ENCODE measurements at regions not wholly inside any gene's neighbourhood (a gene's known extent, or its start where the extent isn't known, plus 50 kb on each side); places are given as distances from the start of the nearest gene placed in this dataset.

DNA sequence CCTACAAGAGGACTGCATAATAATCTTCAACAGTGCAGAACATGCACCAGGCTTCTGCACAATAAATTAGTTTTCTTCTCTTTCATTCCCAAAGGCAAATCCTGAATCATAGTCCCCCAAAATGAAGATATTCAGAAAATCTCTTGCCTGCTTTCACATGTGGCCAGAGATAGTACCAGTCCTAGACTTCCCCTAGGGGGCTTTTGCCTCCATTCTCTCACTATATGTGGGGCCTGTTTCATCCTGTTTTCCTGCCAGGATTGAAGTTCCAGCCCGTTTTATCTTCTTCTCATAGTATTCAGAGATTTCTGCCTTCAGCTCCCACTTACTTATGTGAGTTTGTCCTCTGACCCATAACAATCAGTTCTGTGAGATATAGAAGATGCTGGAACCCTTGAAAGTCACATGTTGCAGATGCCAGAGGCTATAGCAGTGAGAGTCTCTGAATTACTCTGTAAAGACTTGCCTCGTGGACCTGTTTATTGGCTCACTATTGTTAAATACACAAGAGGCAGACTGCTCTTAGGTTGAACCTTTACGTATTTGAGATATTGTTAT, 421.9 kb upstream of the PCDH9 start:
- H3K27me3 ChIP-seq (ENCODE audit: control insufficient read depth, insufficient read depth, low read length, poor library complexity, severe bottlenecking): no peaks in the 10 kb centered on the region
- no peaks in the 10 kb centered on the region for H3K36me3 ChIP-seq (ENCODE audit: control insufficient read depth, insufficient read depth, low read length)
- H3K4me1 ChIP-seq (ENCODE audit: control insufficient read depth, insufficient read depth, low read length): no peaks in the 10 kb centered on the region
- H3K27ac ChIP-seq (ENCODE audit: insufficient read depth, low read depth, low read length, poor library complexity, severe bottlenecking): no peak overlapping the region
- no peaks in the 10 kb centered on the region for H3K9me3 ChIP-seq (ENCODE audit: control insufficient read depth, low read length)
- H3K4me3 ChIP-seq (ENCODE audit: insufficient read depth, low read depth, low read length): no peak overlapping the region
- WGBS, 2 experiments: 85 to 94% methylated on average over 2 to 3 of the region's 3 CpGs

DNA sequence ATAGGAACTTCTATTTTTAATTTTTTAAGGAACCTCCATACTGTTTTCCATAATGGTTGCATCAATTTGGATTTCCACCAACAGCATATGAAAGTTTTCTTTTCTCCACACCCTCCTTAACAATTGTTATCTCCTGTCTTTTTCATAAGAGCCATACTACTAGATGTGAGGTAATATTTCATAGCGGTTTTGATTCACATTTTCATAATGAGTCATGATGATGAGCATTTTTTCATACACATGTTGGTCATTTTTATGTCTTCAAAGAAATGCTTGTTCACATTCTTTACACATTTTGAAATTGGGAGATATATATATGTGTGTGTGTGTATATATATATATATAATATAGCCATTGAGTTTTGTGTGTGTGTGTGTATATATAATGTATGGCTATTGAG, 420.3 kb upstream of the PCDH9 start:
- no peaks in the 10 kb centered on the region for H3K36me3 ChIP-seq (ENCODE audit: control insufficient read depth, insufficient read depth, low read length)
- no peaks in the 10 kb centered on the region for H3K27me3 ChIP-seq (ENCODE audit: control insufficient read depth, insufficient read depth, low read length, poor library complexity, severe bottlenecking)
- WGBS, 2 experiments: no CpG with 5 or more reads among the region's 1 CpG
- H3K9me3 ChIP-seq (ENCODE audit: control insufficient read depth, low read length): no peaks in the 10 kb centered on the region
- no peak overlapping the region for H3K4me3 ChIP-seq (ENCODE audit: insufficient read depth, low read depth, low read length)
- H3K4me1 ChIP-seq (ENCODE audit: control insufficient read depth, insufficient read depth, low read length): no peaks in the 10 kb centered on the region
- no peak overlapping the region for H3K27ac ChIP-seq (ENCODE audit: insufficient read depth, low read depth, low read length, poor library complexity, severe bottlenecking)

GRCh38 chr13:67645874-67646467, 415.8 kb upstream of the PCDH9 start:
- H3K27me3 ChIP-seq (ENCODE audit: control insufficient read depth, insufficient read depth, low read length, poor library complexity, severe bottlenecking): no peaks in the 10 kb centered on the region
- H3K36me3 ChIP-seq (ENCODE audit: control insufficient read depth, insufficient read depth, low read length): no peaks in the 10 kb centered on the region
- no peak overlapping the region for H3K27ac ChIP-seq (ENCODE audit: insufficient read depth, low read depth, low read length, poor library complexity, severe bottlenecking)
- no peaks in the 10 kb centered on the region for H3K9me3 ChIP-seq (ENCODE audit: control insufficient read depth, low read length)
- no peaks in the 10 kb centered on the region for H3K4me1 ChIP-seq (ENCODE audit: control insufficient read depth, insufficient read depth, low read length)
- no peak overlapping the region for H3K4me3 ChIP-seq (ENCODE audit: insufficient read depth, low read depth, low read length)
- WGBS, 2 experiments: 93 to 96% methylated on average over 3 of the region's 4 CpGs

- WGBS, 2 experiments: no CpG with 5 or more reads among the region's 1 CpG
These were observed 413.4 kb upstream of the PCDH9 start for GRCh38 chr13:67643516-67644055.

DNA sequence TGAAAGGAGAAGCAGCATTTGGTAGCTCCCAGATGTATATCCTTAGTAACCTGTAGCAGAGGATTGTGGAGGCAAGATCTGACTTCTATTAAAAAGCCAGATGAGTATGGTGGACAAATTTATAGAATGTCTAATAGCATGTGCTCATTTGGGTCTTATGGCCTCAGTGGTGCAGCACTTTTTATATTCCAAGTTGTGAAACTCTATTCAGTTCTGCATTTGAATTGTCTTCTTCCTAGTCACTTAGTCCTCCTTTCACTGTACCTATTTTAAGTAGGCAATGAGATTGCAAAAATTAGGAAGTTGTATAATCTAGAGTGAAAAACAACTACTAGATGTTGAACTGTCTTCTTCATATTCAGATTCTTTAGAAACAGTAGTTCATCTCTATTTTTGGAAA, 412.5 kb upstream of the PCDH9 start:
- H3K27ac ChIP-seq (ENCODE audit: insufficient read depth, low read depth, low read length, poor library complexity, severe bottlenecking): no peak overlapping the region
- no peaks in the 10 kb centered on the region for H3K36me3 ChIP-seq (ENCODE audit: control insufficient read depth, insufficient read depth, low read length)
- H3K4me1 ChIP-seq (ENCODE audit: control insufficient read depth, insufficient read depth, low read length): no peaks in the 10 kb centered on the region
- no peak overlapping the region for H3K4me3 ChIP-seq (ENCODE audit: insufficient read depth, low read depth, low read length)
- no peaks in the 10 kb centered on the region for H3K27me3 ChIP-seq (ENCODE audit: control insufficient read depth, insufficient read depth, low read length, poor library complexity, severe bottlenecking)
- no peaks in the 10 kb centered on the region for H3K9me3 ChIP-seq (ENCODE audit: control insufficient read depth, low read length)

More at GRCh38 chr13:67643516-67644055, 413.4 kb upstream of the PCDH9 start:
- Histone ChIP-seq H3K36me3 (ENCODE audit: control insufficient read depth, insufficient read depth, low read length) (no peaks in the 10 kb centered on the region), H3K27ac (ENCODE audit: insufficient read depth, low read depth, low read length, poor library complexity, severe bottlenecking) (no peak overlapping the region), H3K9me3 (ENCODE audit: control insufficient read depth, low read length) (no peaks in the 10 kb centered on the region), H3K4me3 (ENCODE audit: insufficient read depth, low read depth, low read length) (no peak overlapping the region), H3K27me3 (ENCODE audit: control insufficient read depth, insufficient read depth, low read length, poor library complexity, severe bottlenecking) (no peaks in the 10 kb centered on the region), H3K4me1 (ENCODE audit: control insufficient read depth, insufficient read depth, low read length) (no peaks in the 10 kb centered on the region)

DNA sequence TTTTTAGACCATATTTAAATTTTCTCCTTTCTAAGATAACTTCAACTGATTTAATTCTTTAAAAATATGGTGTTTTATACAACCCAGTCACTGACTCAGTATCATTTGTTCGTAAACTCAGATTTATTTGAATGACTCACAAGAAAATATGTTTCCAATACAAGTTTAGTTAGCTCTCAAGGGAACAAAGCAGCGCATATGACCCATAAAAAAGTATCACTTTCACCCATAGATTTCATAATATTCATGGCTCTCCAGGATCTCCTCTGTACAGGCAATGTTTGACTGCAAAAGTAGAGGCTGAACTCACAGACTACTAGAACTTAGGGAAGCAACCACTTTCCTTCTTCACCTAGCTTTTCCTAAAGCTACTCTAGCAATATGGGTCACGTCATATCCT, 405.6 kb upstream of the PCDH9 start:
- H3K4me1 ChIP-seq (ENCODE audit: control insufficient read depth, insufficient read depth, low read length): no peaks in the 10 kb centered on the region
- 87 to 89% methylated on average over 3 of the region's 3 CpGs for WGBS, 2 experiments
- no peak overlapping the region for H3K27ac ChIP-seq (ENCODE audit: insufficient read depth, low read depth, low read length, poor library complexity, severe bottlenecking)
- H3K4me3 ChIP-seq (ENCODE audit: insufficient read depth, low read depth, low read length): no peak overlapping the region
- no peaks in the 10 kb centered on the region for H3K27me3 ChIP-seq (ENCODE audit: control insufficient read depth, insufficient read depth, low read length, poor library complexity, severe bottlenecking)
- H3K9me3 ChIP-seq (ENCODE audit: control insufficient read depth, low read length): no peaks in the 10 kb centered on the region
- H3K36me3 ChIP-seq (ENCODE audit: control insufficient read depth, insufficient read depth, low read length): no peaks in the 10 kb centered on the region

GRCh38 chr13:67632590-67632989, 402.5 kb upstream of the PCDH9 start:
- WGBS, 2 experiments: 88% methylated on average over 1 of the region's 1 CpG; no CpG with 5 or more reads in 1 of the 2 experiments
- no peaks in the 10 kb centered on the region for H3K4me1 ChIP-seq (ENCODE audit: control insufficient read depth, insufficient read depth, low read length)

DNA sequence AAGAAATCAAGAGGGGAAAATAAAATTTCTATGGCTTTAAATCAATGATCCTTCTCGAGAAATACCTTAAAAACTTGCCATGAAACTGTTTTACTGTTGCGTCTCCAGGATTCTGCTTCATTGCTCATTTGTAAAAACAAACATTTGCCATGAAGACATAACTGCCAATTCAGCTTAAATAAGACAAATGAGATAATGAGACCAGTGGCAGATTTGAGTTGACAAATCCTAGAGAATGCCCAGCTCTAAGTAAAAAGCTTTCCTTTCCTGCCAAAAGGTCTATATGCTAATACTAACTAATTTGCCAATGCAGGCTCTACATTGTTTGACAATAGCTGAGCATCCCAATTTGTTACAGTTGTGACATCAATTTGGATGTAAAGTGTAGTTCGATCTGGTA, 400.5 kb upstream of the PCDH9 start:
- H3K4me1 ChIP-seq (ENCODE audit: control insufficient read depth, insufficient read depth, low read length): no peaks in the 10 kb centered on the region
- no peak overlapping the region for H3K27ac ChIP-seq (ENCODE audit: insufficient read depth, low read depth, low read length, poor library complexity, severe bottlenecking)
- H3K9me3 ChIP-seq (ENCODE audit: control insufficient read depth, low read length): no peaks in the 10 kb centered on the region
- H3K36me3 ChIP-seq (ENCODE audit: control insufficient read depth, insufficient read depth, low read length): no peaks in the 10 kb centered on the region
- H3K27me3 ChIP-seq (ENCODE audit: control insufficient read depth, insufficient read depth, low read length, poor library complexity, severe bottlenecking): no peaks in the 10 kb centered on the region
- no peak overlapping the region for H3K4me3 ChIP-seq (ENCODE audit: insufficient read depth, low read depth, low read length)
- whole genome bisulfite sequencing, 2 experiments: 91 to 96% methylated on average over 2 to 3 of the region's 3 CpGs

More at GRCh38 chr13:67632590-67632989, 402.5 kb upstream of the PCDH9 start:
- Histone ChIP-seq H3K4me3 (ENCODE audit: insufficient read depth, low read depth, low read length) (no peak overlapping the region), H3K27ac (ENCODE audit: insufficient read depth, low read depth, low read length, poor library complexity, severe bottlenecking) (no peak overlapping the region), H3K36me3 (ENCODE audit: control insufficient read depth, insufficient read depth, low read length) (no peaks in the 10 kb centered on the region), H3K9me3 (ENCODE audit: control insufficient read depth, low read length) (no peaks in the 10 kb centered on the region), H3K27me3 (ENCODE audit: control insufficient read depth, insufficient read depth, low read length, poor library complexity, severe bottlenecking) (no peaks in the 10 kb centered on the region)

- no peaks in the 10 kb centered on the region for H3K9me3 ChIP-seq (ENCODE audit: control insufficient read depth, low read length)
These were observed 393.5 kb upstream of the PCDH9 start for GRCh38 chr13:67623630-67624029.

GRCh38 chr13:67620665-67621064, 390.5 kb upstream of the PCDH9 start:
- no peaks in the 10 kb centered on the region for H3K9me3 ChIP-seq (ENCODE audit: control insufficient read depth, low read length)
- H3K27me3 ChIP-seq (ENCODE audit: control insufficient read depth, insufficient read depth, low read length, poor library complexity, severe bottlenecking): no peaks in the 10 kb centered on the region
- H3K36me3 ChIP-seq (ENCODE audit: control insufficient read depth, insufficient read depth, low read length): no peaks in the 10 kb centered on the region
- H3K4me3 ChIP-seq (ENCODE audit: insufficient read depth, low read depth, low read length): no peak overlapping the region
- H3K4me1 ChIP-seq (ENCODE audit: control insufficient read depth, insufficient read depth, low read length): no peaks in the 10 kb centered on the region
- H3K27ac ChIP-seq (ENCODE audit: insufficient read depth, low read depth, low read length, poor library complexity, severe bottlenecking): no peak overlapping the region
- WGBS, 2 experiments: 94 to 99% methylated on average over 2 to 3 of the region's 3 CpGs

More at GRCh38 chr13:67623630-67624029, 393.5 kb upstream of the PCDH9 start:
- no peak overlapping the region for H3K27ac ChIP-seq (ENCODE audit: insufficient read depth, low read depth, low read length, poor library complexity, severe bottlenecking)
- H3K27me3 ChIP-seq (ENCODE audit: control insufficient read depth, insufficient read depth, low read length, poor library complexity, severe bottlenecking): no peaks in the 10 kb centered on the region
- no peaks in the 10 kb centered on the region for H3K4me1 ChIP-seq (ENCODE audit: control insufficient read depth, insufficient read depth, low read length)
- H3K36me3 ChIP-seq (ENCODE audit: control insufficient read depth, insufficient read depth, low read length): no peaks in the 10 kb centered on the region
- 100% methylated on average over 1 to 2 of the region's 2 CpGs for WGBS, 2 experiments
- H3K4me3 ChIP-seq (ENCODE audit: insufficient read depth, low read depth, low read length): no peak overlapping the region
